ENCODE measurements at regions not wholly inside any gene's neighbourhood (a gene's known extent, or its start where the extent isn't known, plus 50 kb on each side); places are given as distances from the start of the nearest gene placed in this dataset.

DNA sequence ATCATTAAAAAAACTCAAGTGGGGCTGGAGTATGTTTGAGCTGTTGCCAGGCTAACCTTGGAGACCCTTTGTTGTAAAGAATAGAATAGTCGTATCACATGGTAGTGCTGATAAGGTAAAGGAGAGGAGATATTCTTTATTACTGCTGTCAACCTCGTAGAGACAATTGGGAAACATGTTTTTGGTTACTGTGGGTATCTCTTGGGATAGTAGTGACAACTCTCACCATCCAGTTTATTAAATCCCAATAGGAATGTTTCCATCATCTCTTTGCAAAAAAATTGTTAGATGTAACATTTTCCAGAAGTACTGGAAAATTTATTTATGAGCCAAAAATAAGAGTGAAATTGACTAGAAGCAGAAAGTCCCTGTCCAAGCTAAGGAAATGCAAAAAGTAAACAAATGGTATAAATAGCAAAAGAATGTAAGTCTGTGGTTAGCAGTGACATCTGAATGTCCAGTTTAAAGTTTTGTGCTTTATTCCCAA lies 829.3 kb upstream of the CITED2 start:
- Histone ChIP-seq H3K79me2 (replicated peaks; ENCODE audit: insufficient read depth, low read length) (no peaks in the 10 kb centered on the region), H3F3A (ENCODE audit: insufficient read depth, low read length, poor library complexity, severe bottlenecking) (no peaks in the 10 kb centered on the region), H2AFZ (ENCODE audit: low read depth, low read length) (no peak overlapping the region), H3K27me3 (ENCODE audit: insufficient read depth, low read depth, low read length) (no peaks in the 10 kb centered on the region), H4K20me1 (ENCODE audit: insufficient read depth) (no peaks in the 10 kb centered on the region), H3K4me3 (ENCODE audit: low read length) (no peak overlapping the region), H3K27ac (ENCODE audit: low read length) (no peak overlapping the region), H3K4me2 (ENCODE audit: low read length) (no peak overlapping the region), H3K9me2 (ENCODE audit: insufficient read depth, low read length) (no peaks in the 10 kb centered on the region), H3K9me3 (ENCODE audit: low read length) (no peaks in the 10 kb centered on the region), H3K9ac (ENCODE audit: low read length) (no peak overlapping the region), H3K36me3 (ENCODE audit: insufficient read depth, low read length) (no peaks in the 10 kb centered on the region)
- no peak for TF ChIP-seq TAF1 (IDR thresholded peaks at IDR 0.05; ENCODE audit: low read depth)
- no peak for TF ChIP-seq POLR2AphosphoS5 (IDR thresholded peaks at IDR 0.05)
- TF ChIP-seq MXI1 (conservative IDR thresholded peaks at IDR 0.05; ENCODE audit: poor library complexity, severe bottlenecking): no peak
- TF ChIP-seq, protein P1, sequence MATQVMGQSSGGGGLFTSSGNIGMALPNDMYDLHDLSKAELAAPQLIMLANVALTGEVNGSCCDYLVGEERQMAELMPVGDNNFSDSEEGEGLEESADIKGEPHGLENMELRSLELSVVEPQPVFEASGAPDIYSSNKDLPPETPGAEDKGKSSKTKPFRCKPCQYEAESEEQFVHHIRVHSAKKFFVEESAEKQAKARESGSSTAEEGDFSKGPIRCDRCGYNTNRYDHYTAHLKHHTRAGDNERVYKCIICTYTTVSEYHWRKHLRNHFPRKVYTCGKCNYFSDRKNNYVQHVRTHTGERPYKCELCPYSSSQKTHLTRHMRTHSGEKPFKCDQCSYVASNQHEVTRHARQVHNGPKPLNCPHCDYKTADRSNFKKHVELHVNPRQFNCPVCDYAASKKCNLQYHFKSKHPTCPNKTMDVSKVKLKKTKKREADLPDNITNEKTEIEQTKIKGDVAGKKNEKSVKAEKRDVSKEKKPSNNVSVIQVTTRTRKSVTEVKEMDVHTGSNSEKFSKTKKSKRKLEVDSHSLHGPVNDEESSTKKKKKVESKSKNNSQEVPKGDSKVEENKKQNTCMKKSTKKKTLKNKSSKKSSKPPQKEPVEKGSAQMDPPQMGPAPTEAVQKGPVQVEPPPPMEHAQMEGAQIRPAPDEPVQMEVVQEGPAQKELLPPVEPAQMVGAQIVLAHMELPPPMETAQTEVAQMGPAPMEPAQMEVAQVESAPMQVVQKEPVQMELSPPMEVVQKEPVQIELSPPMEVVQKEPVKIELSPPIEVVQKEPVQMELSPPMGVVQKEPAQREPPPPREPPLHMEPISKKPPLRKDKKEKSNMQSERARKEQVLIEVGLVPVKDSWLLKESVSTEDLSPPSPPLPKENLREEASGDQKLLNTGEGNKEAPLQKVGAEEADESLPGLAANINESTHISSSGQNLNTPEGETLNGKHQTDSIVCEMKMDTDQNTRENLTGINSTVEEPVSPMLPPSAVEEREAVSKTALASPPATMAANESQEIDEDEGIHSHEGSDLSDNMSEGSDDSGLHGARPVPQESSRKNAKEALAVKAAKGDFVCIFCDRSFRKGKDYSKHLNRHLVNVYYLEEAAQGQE (IDR thresholded peaks at IDR 0.05; ENCODE audit: borderline replicate concordance): no peak
- TF ChIP-seq RAD21 (conservative IDR thresholded peaks at IDR 0.05): no peak
- TF ChIP-seq EP300 (conservative IDR thresholded peaks at IDR 0.05; ENCODE audit: poor library complexity, severe bottlenecking): no peak
- TF ChIP-seq EZH2 (IDR thresholded peaks at IDR 0.05; ENCODE audit: borderline replicate concordance, insufficient read depth, low read length, poor library complexity, severe bottlenecking): no peak
- TF ChIP-seq, protein P2, sequence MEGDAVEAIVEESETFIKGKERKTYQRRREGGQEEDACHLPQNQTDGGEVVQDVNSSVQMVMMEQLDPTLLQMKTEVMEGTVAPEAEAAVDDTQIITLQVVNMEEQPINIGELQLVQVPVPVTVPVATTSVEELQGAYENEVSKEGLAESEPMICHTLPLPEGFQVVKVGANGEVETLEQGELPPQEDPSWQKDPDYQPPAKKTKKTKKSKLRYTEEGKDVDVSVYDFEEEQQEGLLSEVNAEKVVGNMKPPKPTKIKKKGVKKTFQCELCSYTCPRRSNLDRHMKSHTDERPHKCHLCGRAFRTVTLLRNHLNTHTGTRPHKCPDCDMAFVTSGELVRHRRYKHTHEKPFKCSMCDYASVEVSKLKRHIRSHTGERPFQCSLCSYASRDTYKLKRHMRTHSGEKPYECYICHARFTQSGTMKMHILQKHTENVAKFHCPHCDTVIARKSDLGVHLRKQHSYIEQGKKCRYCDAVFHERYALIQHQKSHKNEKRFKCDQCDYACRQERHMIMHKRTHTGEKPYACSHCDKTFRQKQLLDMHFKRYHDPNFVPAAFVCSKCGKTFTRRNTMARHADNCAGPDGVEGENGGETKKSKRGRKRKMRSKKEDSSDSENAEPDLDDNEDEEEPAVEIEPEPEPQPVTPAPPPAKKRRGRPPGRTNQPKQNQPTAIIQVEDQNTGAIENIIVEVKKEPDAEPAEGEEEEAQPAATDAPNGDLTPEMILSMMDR (IDR thresholded peaks at IDR 0.05; ENCODE audit: poor library complexity, severe bottlenecking): no peak

DNA sequence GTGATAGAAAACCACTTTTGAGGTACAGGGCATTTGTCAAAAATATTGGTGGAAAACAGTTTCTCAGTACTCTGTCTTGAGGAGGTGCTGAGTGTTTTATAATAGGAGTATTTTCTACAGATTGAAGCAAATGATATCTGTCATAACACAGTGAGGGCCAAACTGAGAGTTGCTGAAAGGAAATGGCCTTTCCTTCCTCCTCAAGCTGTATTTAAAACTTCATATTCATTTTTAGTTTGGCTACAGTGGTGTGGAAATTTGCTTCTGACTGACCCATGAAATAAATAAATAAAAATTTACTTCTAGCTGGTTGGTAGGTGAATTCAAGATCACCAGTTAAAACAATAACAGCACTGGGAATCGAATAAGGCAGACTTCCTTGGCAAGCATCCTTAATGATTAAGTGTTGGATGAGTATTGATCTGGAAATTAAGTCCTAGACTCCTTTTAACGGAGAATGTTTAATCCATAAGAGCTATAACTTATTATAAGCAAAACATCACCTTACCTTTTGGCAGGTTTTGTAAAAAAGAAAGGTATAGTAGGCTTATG lies 828.6 kb upstream of the CITED2 start:
- no peaks in the 10 kb centered on the region for H3K36me3 ChIP-seq (ENCODE audit: insufficient read depth, low read length)
- no peaks in the 10 kb centered on the region for H3F3A ChIP-seq (ENCODE audit: insufficient read depth, low read length, poor library complexity, severe bottlenecking)
- H3K4me3 ChIP-seq (ENCODE audit: low read length): no peak overlapping the region
- H2AFZ ChIP-seq (ENCODE audit: low read depth, low read length): no peak overlapping the region
- TF ChIP-seq, protein P2 (IDR thresholded peaks at IDR 0.05; ENCODE audit: poor library complexity, severe bottlenecking): no peak
- TF ChIP-seq, protein P1 (IDR thresholded peaks at IDR 0.05; ENCODE audit: borderline replicate concordance): no peak
- no peak for TF ChIP-seq MXI1 (conservative IDR thresholded peaks at IDR 0.05; ENCODE audit: poor library complexity, severe bottlenecking)
- TF ChIP-seq SMC3 (conservative IDR thresholded peaks at IDR 0.05; ENCODE audit: poor library complexity): no peak
- no peak for TF ChIP-seq POLR2AphosphoS5 (IDR thresholded peaks at IDR 0.05)
- no peak for TF ChIP-seq TAF1 (IDR thresholded peaks at IDR 0.05; ENCODE audit: low read depth)
- no peak for TF ChIP-seq EZH2 (IDR thresholded peaks at IDR 0.05; ENCODE audit: borderline replicate concordance, insufficient read depth, low read length, poor library complexity, severe bottlenecking)
- TF ChIP-seq EP300 (conservative IDR thresholded peaks at IDR 0.05; ENCODE audit: poor library complexity, severe bottlenecking): no peak
- TF ChIP-seq RAD21 (conservative IDR thresholded peaks at IDR 0.05): no peak
- no peak overlapping the region for H3K27ac ChIP-seq (ENCODE audit: low read length)
- H3K4me2 ChIP-seq (ENCODE audit: low read length): no peak overlapping the region
- H3K9me2 ChIP-seq (ENCODE audit: insufficient read depth, low read length): no peaks in the 10 kb centered on the region
- no peak overlapping the region for H3K9ac ChIP-seq (ENCODE audit: low read length)
- no peaks in the 10 kb centered on the region for H3K9me3 ChIP-seq (ENCODE audit: low read length)
- no peaks in the 10 kb centered on the region for H3K27me3 ChIP-seq (ENCODE audit: insufficient read depth, low read depth, low read length)
- no peaks in the 10 kb centered on the region for H3K79me2 ChIP-seq (replicated peaks; ENCODE audit: insufficient read depth, low read length)
- H4K20me1 ChIP-seq (ENCODE audit: insufficient read depth): no peaks in the 10 kb centered on the region

Measured in neural cell (in vitro differentiated cells).